Testis (tissue), 2 donors: ENCODE measurements at regions not wholly inside any gene's neighbourhood (a gene's known extent, or its start where the extent isn't known, plus 50 kb on each side); places are given as distances from the start of the nearest gene placed in this dataset.

ENCODE experiments used
- CTCF ChIP-seq, 3 experiments: fragments of 450-650 bp in 2 of 3; fragments of 200-600 bp in 1 of 3; sonication (generic) in 1 of 3; IDR thresholded peaks; one replicate each; pipeline ENCODE4 v1.5.1; 2016 to 2019; ENCODE audit warnings: antibody characterized with exemption in 3 of 3, mild to moderate bottlenecking in 2 of 3, moderate library complexity in 1 of 3
- POLR2A ChIP-seq: fragments of 450-650 bp; IDR thresholded peaks from one replicate; pipeline ENCODE4 v1.6.1; 2017; ENCODE audit warnings: antibody characterized with exemption, mild to moderate bottlenecking, moderate library complexity

GRCh38 chr1:177772386-177772960 is 197.4 kb downstream of the SEC16B start:
- TF ChIP-seq POLR2A (no peak), CTCF (IDR thresholded peaks at IDR 0.05) (no peak)
